ENCODE measurements at regions not wholly inside any gene's neighbourhood (a gene's known extent, or its start where the extent isn't known, plus 50 kb on each side); places are given as distances from the start of the nearest gene placed in this dataset.

GRCh38 chr11:15696069-15696468 is 581.3 kb downstream of the INSC start:
- DNase-seq (ENCODE audit: low read depth in 2 of 2), result no peak

GRCh38 chr11:15697437-15698236 is 582.9 kb downstream of the INSC start:
- DNase-seq (ENCODE audit: low read depth in 2 of 2), result no peak

- DNase-seq (ENCODE audit: low read depth in 2 of 2), result no peak
Measured at GRCh38 chr11:15698855-15699254, 584.1 kb downstream of the INSC start.

- DNase-seq (ENCODE audit: low read depth in 2 of 2), result no peak
Measured at GRCh38 chr11:15699978-15700377, 585.3 kb downstream of the INSC start.

GRCh38 chr11:15700456-15700855 is 585.7 kb downstream of the INSC start:
- no peak for DNase-seq (ENCODE audit: low read depth in 2 of 2)

- no peak for DNase-seq (ENCODE audit: low read depth in 2 of 2)
Measured at GRCh38 chr11:15704064-15704463, 589.3 kb downstream of the INSC start.

- DNase-seq (ENCODE audit: low read depth in 2 of 2), result no peak
Measured at GRCh38 chr11:15704556-15704955, 589.8 kb downstream of the INSC start.

- DNase-seq (ENCODE audit: low read depth in 2 of 2), result no peak
Measured at GRCh38 chr11:15705891-15706290, 591.2 kb downstream of the INSC start.

- DNase-seq (ENCODE audit: low read depth in 2 of 2), result no peak
Measured at GRCh38 chr11:15707194-15707593, 592.5 kb downstream of the INSC start.

GRCh38 chr11:15707971-15708370 is 593.2 kb downstream of the INSC start:
- no peak for DNase-seq (ENCODE audit: low read depth in 2 of 2)

GRCh38 chr11:15710580-15711275 is 596.0 kb downstream of the INSC start:
- no peak for DNase-seq (ENCODE audit: low read depth in 2 of 2)

GRCh38 chr11:15711311-15711710 is 596.6 kb downstream of the INSC start:
- DNase-seq (ENCODE audit: low read depth in 2 of 2), result no peak

- no peak for DNase-seq (ENCODE audit: low read depth in 2 of 2)
Measured at GRCh38 chr11:15714641-15715399, 600.1 kb downstream of the INSC start.

- DNase-seq (ENCODE audit: low read depth in 2 of 2), result no peak
Measured at GRCh38 chr11:15716550-15716949, 601.8 kb downstream of the INSC start.

GRCh38 chr11:15720460-15720859 is 605.7 kb downstream of the INSC start:
- DNase-seq (ENCODE audit: low read depth in 2 of 2), result no peak

- DNase-seq (ENCODE audit: low read depth in 2 of 2), result no peak
Measured at GRCh38 chr11:15723966-15724365, 609.2 kb downstream of the INSC start.

- DNase-seq (ENCODE audit: low read depth in 2 of 2), result no peak
Measured at GRCh38 chr11:15724601-15725000, 609.9 kb downstream of the INSC start.

- DNase-seq (ENCODE audit: low read depth in 2 of 2), result no peak
Measured at GRCh38 chr11:15725246-15725645, 610.5 kb downstream of the INSC start.

GRCh38 chr11:15726221-15726746 is 611.6 kb downstream of the INSC start:
- DNase-seq (ENCODE audit: low read depth in 2 of 2), result no peak

- no peak for DNase-seq (ENCODE audit: low read depth in 2 of 2)
Measured at GRCh38 chr11:15726893-15727519, 612.3 kb downstream of the INSC start.

- no peak for DNase-seq (ENCODE audit: low read depth in 2 of 2)
Measured at GRCh38 chr11:15727520-15727914, 612.8 kb downstream of the INSC start.

- no peak for DNase-seq (ENCODE audit: low read depth in 2 of 2)
Measured at GRCh38 chr11:15728207-15728606, 613.5 kb downstream of the INSC start.

Data from stimulated activated CD4-positive, alpha-beta T cell treated with anti-CD3 and anti-CD28 coated beads, Interleukin-1b, Interleukin-23, amount 100 ng/mL, for 1 hour (primary cell).